ENCODE measurements at regions not wholly inside any gene's neighbourhood (a gene's known extent, or its start where the extent isn't known, plus 50 kb on each side); places are given as distances from the start of the nearest gene placed in this dataset.

DNA sequence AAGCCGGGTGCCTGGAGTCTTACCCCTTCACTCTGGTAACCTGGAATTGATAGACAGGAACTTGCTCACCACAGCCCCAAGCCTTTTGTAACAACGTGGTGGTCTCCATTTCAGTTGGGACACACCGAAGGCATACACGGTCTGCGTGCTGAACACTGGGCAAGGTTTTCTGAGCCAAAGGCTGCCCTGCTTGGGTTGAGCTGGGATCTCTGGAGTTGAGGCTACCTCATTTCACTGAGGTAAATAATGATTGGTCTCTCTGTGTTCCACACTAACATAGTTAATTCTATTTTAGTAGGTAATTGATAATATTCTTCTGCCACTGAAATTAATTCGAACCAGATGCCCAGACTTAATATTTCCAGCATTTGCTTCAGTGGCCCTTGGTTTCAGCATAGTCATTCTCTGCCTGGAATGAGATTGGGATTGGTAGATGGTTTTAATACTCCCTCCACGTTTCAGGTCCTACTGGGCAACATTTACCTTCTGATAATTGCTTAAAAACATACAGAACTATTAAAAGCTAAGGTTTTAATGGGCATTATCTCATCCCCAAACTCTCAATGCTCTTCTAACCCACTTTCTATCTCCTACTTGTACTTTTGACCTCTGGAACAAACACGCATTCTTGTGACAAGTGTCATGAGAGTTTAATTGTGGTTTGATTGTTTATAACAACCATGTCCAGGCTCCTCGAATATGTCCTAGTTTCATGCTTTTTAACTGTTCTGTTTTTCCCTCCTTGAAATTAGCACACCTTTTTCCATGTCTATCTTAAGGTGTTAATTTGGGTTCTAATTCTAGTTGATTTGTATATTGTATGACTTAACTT lies 202.3 kb upstream of the KLF6 start:
- DNase-seq (ENCODE audit: low read depth), result peak; percentile 81

DNA sequence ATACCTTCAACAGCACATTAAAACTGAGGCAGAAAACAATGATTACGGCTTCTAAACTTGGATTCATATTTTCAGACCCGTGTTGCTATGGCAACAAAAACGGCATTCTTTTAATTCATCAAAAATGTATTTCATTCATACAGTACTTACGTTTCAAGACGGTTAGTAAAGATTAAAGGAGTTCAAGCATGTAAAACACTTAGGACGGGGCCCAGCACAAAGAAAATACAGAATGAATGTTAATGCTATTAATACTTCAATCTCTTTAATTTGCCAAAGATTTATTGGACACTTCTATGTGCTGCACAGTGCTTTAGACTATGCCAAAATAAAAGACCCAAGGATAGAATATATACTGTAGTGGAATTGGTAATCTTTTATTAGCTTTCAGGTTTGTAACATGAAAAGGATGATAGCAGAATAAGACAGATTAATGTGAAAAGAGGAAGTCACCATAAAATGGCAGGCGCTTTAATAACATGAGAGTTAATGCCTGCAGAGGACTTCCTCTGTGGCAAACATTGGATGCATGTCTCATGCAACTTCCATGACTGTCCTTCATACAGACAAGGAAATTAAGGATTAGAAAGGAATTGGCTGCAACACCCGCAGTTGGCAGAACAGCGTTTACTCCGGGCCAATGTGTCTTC lies 201.6 kb upstream of the KLF6 start:
- DNase-seq (ENCODE audit: low read depth), result no peak

DNA sequence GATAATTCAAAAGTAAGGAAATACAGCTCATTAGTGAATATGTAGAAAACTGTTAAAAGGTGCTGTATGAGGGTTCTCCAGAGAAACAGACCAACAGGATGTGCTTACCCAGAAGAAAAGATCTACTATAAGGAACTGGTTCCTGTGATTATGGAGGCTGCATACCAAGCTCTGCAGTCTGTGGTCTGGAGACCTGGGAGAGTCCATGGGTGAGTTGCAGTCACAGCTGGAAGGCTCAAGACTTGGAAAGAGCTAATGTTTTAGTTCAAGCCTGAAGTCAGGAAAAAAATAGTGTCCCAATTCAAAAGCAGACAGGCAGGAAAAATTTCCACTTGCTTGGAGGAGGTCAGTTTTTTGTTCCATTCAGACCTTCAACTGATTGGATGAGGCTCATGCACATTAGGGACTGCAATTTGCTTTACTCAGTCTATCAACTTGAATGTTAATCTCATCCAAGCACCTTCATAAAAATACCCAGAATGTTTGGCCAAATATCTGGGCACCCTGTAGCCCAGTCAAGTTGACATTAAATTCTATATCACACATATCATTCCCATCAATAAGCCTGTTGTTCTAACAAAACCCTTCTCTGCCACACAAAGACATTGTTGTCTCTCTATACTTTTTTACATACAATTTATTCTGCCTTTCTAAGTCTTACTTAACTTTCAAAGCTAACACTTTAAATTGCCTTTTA lies 197.9 kb upstream of the KLF6 start:
- peak; percentile 45 for DNase-seq (ENCODE audit: low read depth)

DNA sequence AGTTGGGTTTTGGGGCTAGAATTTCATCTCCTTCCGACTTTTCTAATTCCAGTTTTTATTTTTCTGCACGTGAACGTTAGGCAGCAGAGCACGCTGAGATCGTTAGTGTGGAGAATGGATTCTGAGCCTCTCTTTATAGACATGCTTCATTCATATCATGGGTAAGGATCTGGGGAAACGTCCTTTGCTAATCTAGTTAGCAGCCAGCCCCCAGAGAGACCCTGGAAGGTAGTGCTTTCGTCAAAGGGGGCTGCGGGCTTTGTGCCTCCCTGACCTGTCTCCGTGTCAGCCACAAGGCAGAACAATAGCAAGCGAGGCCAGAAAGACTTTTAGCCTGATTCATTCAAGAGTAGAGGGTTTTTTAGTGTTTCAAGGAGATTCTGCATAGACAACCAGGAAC lies 196.3 kb upstream of the KLF6 start:
- no peak for DNase-seq (ENCODE audit: low read depth)

DNA sequence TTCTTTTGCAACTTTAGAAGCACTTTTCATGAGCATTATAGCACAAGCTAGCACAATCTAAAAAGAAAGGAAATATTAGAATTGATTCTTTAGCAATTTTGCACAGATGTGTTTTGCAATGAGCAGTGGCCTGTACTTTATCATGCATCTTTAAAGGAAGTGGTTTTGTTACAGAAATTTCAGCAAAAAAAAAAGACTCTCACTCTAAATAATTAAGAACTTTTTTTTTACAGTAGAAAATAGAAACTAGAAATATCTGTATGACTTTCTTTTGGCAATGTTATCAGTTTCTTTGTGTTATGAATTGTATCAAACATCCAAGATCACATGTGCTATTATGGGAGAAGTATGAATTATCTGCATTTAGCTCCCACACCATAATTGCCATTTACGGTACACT lies 195.7 kb upstream of the KLF6 start:
- DNase-seq (ENCODE audit: low read depth), result no peak

DNA sequence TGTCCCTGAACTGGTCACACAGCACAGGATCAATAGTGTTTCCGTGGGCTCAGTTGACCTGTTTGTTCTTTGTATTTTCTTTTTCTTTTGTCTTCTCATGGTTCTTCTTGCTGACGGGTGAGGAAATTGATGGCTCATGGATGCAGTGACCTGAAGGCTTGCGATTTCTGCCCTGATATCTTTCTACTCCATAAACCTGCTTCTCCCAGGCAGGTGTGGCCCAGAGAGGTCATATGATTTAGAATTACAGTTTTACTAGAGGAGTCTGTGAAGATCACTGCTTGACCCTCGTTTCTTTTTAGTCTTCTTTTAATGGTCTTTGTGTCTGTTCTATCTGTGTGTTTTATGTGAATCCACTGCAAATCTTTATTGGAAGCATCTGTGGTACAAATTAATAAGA lies 195.1 kb upstream of the KLF6 start:
- no peak for DNase-seq (ENCODE audit: low read depth)

DNA sequence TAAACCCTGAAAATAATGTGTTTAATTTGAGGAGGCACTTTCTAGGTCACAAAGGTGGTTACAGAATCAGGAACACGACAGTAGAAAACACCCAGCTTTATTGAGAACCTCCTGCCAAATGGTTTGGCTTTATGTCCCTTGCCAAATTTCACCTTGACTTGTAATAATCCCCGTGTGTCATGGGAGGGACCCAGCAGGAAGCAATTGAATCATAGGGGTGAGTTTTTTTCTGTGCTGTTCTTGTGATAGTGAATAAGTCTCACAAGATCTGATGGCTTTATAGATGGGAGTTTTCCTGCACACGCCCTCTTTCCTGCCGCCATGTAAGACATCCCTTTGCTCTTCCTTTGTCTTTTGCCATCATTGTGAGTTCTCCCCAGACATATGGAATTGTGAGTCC lies 193.8 kb upstream of the KLF6 start:
- DNase-seq (ENCODE audit: low read depth), result no peak

DNA sequence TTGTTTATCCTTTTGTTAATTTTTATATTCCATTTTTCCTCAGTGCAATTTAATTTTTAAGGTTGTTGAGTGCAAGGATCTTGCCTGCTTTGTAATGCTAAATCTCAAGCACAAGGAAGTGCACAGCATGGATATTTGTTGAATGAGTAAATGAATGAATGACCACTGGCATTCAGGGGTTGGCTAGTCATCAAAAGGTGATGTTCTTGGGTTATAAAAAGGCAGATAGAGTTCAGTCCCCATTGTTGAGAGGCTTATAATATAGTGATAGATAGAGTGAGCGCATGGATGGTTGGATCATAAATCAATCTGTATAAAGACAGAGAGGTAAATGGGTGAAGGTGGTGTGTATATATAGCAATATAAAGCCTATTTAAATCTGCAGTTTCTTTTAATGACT lies 193.2 kb upstream of the KLF6 start:
- peak; percentile 75 for DNase-seq (ENCODE audit: low read depth)

DNA sequence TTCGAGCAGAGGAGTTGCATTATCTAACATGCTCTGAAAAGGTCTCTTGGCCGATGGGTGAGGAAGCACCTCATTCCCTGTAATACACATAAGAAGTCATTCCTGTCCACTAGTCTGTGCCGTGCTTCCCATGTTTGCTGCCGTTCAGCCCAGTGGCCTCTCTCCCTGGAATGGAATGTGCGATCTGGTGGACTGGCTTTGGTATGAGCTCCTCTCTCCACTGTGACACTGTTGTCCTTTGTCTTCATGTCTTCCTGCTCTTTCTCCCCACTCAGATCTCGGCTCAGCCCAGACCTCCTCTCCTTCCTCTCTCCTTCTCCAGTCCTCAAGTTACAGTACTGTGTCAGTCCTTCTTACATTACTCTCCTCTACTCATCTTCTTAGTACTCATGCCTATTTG lies 192.8 kb upstream of the KLF6 start:
- peak; percentile 20 for DNase-seq (ENCODE audit: low read depth)

DNA sequence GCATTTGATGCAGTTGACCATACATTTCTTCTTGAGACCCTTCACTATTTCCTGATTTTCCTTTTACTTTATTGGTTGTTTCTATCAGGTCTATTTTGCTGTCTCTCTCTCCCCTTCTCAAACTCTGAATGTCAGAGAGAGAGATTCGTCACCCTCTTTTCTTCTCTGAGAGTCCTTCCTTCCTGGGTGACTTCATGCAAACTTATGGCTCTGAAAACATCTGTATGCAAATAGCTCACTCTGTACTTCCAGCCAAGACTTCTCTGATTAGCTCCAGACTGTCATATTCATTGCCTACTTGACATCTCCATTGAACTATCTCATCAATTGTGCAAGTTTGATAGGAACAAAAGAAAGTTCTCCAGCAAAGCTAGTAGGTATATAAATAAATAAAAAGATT lies 191.7 kb upstream of the KLF6 start:
- DNase-seq (ENCODE audit: low read depth), result no peak

DNA sequence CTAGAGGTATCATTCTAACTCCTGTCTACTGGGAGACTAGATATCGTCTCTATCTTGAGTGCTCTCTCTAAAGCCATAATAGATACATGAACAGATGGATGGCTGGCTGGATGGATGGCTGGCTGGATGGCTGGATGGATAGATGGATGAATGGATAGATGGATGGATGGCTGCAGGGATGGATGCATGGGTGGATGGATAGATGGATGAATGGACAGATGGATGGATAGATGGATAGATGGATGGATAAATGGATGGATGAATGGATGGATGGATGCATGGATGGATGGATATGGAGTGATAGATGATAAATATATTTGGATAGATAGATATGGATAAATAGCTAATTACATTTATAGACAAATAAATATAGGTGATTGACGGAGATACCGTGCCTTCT lies 191.2 kb upstream of the KLF6 start:
- no peak for DNase-seq (ENCODE audit: low read depth)

DNA sequence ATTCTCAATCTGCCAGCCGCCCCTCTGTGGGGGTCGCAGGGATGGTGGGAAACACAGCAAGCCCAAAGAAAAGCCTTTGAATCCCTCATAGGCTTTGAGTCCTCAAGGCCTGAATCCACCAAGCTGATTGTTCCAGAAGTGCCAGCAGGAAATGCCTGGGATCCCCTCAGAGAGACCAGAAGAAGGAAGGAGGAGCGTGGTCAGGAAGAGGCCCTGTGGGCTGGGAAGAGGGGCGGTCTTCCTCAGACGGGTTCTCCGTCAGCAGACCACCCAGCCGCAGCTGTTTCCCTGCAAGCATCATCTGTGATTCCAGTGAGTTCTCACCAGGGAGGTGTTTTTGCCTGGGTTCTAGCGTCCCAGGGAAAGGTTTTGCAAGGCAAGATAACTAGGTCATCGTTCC lies 190.0 kb upstream of the KLF6 start:
- DNase-seq (ENCODE audit: low read depth), result no peak

DNA sequence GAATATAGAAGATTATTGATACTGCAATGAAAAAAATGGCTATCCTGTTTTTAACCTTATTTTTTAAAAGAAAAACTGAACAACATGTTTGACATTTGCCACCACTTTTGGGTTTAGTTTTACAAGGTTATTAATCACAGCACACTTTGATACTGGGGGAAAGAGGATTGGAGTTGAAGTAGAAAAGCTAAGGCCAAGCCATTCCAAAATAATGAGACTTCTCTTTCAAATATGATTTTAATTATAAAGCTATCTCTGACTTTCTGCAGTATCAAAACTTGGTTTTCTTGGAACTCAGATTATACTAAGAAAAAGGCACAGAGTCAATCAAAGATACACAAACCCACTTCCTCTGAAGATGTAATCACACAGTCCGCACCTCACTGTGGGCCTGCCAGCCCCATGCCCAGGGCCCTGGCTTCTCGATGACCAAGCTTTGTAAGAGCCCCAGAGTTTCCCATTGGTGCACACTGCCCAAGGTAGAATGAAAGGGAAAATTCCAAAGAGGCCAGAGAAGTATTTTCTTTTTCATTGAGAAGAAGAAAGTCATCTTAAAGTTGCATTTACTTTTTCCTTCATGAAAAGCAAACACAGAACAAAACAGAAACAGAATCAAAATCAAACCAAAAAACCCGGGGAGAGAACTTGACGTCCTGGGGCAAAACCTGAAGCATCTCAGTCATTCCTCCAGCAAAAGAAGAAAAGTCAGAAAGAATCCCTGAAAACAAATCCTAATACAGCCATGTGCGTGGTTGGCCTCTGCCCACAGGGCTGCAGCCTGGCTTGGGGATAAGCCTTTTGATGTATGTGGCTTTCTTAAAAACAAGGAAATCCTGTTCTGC lies 187.7 kb upstream of the KLF6 start:
- DNase-seq (ENCODE audit: low read depth), result no peak

DNA sequence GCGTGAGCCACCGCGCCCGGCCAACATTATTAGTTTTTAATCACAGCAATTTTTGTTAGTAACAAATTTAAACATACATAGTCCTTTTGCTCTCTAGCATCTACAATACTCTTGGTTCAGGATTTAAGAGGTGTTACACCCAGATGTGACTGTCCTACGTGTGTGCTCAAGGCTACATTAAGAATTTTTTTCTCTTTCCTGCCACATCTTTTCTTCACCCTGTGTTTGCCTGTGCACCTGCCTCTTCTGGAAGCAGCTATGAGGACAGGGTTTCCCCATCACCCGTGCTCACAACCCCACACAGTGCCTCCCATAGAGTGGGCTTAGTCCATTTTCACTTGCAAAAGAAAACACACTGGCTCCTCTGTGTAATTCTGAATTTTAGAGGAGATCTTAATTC lies 186.7 kb upstream of the KLF6 start:
- DNase-seq (ENCODE audit: low read depth), result no peak

DNA sequence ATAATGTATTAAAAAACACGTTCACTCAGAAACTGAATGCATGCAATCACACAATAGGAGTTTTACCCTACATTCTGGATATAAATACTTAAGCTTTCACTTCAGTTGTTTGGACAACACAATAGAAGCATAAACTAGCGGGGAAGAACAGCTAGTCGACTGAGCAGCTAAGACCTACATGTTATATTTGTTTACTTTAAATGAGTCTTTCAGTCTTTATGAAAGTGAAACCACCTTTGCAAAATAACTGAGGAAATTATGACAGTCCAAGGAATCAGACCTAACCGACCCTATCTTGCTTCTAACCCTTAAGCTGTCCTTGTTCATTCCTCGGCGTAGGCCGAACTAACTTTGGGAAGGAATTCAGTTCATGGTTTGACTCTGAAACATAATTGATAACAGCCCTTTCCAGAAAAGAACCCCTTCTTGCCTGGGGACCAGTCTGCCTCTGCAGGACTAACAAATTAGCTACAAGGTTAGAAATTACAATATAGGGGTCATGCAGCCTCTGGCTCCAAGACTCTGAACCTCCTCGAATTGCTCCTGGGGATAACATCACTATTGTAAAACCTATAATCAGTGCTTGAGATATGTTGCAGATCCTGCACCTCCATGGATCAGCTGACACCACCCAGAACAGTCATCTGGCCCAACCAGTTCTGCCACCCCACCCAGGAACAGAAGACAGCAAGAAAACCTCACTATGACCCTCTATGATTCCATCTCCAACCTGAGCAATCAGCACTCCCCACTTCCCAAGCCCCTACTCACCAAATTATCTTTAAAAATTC lies 185.1 kb upstream of the KLF6 start:
- no peak for DNase-seq (ENCODE audit: low read depth)

DNA sequence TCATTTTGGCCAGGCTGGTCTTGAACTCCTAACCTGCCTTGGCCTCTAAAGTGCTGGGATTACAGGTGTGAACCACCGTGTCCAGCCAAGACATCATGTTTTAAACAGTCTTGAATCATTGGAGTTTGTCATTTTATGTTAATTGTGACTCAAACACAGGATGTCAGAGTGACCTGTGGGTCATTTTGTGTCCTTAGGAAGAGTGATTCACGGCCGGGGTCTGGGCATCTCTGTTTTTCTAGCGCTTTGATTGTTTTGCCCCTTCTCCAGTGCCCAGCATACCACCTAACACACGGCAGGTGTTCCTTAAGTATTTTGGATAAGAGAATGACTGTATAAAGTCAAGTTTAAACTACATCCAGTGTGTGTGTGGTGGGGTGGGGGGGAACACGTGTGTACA lies 183.7 kb upstream of the KLF6 start:
- DNase-seq (ENCODE audit: low read depth), result no peak

DNA sequence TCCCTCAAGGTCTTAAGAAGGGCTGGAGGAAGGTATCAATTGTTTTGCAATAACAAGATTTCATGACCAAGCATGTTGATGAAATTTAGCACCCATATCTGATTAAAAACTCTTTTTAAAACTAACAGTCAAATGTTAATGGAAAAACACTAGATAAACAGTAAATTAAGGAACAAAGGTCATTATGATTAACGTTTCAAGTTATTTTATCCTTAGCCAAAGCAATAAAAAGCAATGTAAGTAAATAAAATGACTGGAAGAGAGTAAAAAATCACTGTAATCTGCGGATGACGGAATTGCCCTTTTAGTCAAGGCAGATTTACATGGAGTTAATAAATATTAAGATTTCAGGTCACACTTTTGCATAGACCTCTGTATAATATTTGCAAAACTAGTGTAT lies 179.5 kb upstream of the KLF6 start:
- no peak for DNase-seq (ENCODE audit: low read depth)

DNA sequence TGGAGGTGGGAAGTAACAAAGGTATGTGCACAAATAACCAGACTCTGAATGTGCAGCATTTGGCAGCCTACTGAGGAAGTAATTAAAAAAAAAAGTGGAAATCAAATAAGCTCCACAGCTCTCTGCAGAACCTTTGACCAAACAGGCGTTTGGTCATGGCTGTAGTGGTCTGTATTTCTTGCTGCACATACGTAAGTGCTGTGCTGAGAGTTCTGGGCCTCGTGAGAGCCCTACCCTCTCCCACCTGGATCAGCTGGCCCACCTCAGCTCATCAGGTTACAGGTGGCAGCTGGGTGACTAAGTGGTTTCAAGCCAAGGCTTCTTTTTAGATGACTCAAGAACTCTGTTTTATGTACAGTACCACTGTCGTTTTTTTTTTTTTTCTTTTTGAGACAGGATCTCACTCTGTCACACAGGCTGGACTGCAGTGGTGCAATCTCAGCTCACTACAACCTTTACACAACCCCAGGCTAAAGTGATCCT lies 178.2 kb upstream of the KLF6 start:
- DNase-seq (ENCODE audit: low read depth), result no peak

DNA sequence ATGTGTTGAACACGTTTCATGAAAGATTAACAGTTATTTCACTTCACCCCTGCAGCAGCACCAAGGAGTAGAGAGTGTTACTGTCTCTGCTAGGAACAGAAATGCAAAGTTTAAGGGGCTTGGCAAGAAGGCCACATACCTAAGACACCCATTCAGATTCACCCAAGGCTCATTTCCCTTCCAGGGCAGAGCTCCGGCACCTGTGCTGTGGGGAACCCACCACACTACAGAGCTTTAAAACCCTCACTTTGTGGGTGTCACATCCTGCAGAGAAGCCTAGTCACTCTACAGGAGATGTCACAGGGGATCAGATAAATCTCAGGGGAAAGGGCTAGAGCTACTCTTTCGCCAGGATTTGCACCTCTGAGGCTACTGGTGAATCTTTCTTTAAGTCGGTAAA lies 176.1 kb upstream of the KLF6 start:
- DNase-seq (ENCODE audit: low read depth), result no peak

DNA sequence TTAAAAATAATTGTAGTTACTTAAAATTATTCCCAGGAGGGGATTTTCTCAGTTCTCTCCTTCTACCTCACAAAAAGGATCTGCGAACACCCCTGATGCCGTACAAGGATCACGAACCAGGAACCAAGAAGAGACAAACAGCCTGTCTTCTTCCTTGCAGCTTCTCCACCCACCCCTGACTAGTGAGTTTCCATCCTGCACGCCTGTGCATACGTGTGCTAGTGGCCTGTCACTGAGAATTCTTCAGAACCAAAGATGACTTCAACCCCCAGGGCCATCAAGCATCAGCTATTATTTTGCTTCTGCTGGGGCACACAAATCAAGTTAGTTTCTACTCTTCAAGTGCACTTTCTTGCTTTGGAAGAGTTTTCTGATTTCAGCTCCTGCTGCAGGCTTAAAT lies 175.5 kb upstream of the KLF6 start:
- DNase-seq (ENCODE audit: low read depth), result no peak

All from EH (cell line).